HG03175 (cell line): ENCODE measurements at regions not wholly inside any gene's neighbourhood (a gene's known extent, or its start where the extent isn't known, plus 50 kb on each side); places are given as distances from the start of the nearest gene placed in this dataset.

Experiments
- ATAC-seq: cut with Tn5 transposase; IDR thresholded peaks from one replicate; pipeline ENCODE4 v1.9.1; 2021; ENCODE audit warnings: mild to moderate bottlenecking, moderate library complexity; ENCODE audit not compliant: unreplicated experiment

DNA sequence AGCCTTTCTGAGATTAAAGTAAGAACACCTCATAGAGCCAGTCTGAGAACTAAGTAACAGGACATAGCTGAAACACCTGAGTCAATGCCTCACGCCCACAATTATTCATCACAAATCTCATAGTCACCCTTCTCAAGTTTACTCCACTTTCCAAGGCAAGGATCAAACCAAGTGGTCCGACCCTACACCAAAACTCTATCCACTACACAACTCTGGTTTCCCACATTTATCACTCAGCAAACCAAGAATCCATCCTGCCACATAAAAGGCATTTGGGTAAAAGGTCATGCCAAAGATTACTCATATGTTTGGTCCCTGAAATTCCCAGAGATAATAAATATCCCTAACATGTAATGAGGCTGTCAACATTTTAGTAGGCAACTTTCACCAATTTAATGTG, 144.1 kb downstream of the RPAP3 start:
- ATAC-seq, result no peak

DNA sequence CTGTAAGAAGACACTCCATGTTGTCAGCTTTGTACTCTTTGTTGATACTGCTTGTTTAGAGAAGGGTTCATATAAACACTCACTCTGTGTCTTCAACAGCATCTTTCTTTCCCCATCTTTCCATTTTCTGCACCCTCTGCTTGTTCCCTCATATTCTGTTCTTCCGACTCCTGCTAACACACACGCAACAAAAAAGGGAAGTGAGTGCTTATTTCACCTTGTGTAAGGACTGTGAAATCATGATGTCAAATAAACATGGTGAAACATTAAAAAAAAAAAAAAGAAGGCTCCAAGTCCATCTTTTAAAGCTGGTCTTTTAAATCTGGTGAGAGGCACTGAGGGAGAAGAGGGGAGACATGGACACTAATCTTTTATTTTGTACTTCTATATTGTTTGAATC, 145.4 kb downstream of the RPAP3 start:
- no peak for ATAC-seq

DNA sequence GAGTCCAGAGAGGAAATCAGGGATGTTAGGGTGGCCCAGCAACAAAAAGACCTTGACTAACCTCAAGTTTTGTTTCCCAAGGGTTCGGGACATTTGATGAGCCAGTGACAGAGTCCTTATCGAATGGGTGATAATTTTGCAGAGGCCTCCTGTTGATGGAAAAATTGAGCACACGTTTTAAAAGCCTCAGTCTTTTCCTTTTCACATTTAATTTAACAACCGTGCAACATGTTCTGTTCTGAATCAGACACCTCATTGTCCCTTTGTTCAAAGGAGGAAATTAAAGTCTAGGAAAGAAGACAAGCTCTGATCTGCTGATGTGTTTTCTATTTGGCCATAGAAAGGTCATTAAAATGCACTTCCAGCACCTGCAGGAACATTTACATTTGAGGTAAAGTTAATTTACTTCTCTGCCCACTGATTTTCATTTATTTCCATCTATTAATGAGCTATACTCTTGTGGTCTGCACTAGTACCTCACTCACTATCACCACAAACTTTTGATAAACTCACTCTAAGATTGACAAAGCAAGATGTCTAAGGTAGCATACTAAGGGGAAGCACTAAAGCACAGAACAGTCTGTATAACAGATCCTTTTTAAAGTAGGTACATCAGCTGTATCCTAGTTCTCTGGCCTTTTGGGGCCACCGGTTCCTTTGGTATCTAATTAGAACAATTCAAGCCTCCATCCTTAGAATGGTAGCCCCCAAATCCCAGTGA, 147.0 kb downstream of the RPAP3 start:
- ATAC-seq, result no peak

DNA sequence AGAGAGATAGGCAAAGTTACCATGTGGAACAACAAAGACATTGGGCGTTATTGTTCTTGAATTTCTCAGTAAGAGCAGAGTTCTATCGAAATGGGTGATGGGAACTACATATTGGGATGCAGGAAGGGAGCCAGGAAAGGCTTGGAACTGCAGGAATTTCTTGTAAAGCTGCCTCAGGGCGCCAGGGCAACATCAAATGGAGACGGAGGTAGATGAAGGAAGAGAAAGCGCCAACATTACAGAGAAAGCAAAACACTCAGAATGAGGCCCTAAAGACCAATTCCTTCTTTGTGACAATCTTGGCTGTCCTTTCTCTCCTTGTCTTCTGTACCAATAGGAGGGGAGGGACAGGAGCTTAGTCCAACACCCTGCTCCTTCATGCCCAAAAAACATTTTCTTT, 148.4 kb downstream of the RPAP3 start:
- no peak for ATAC-seq

DNA sequence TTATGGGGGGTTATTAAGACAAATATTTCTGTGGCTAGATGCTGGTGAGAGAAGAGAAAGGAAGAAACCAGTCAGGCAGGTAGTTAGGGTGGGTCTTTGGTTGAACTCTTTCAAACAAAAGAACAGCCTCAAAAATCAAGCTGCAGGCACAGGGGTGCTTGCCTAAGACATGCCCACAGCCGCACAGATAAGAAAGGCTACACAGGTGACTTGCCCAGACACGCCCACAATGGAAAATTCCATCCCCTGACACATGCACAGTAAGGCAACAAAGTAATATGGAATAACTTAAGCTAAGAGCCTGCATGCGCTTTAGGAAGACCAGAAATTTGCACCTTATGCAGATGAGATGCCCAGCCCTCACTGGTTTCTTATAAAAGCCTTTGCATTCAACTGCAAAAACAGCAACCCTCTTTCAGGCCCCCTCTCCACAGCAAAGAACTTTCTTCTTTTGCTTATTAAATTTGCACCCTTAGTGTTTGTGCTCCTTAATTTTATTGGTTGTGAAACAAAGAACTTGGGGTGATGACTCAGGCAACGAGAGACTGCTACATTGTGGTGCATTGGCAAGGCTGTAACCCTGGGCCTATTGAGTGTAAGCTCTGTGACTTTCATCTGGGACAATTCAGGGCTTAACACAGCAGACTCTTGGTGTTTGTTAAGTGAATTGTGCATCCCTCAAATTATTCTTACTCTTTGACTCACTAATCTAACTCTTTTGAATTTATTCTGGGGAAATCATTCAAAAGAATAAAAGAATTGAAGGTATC, 149.4 kb downstream of the RPAP3 start:
- no peak for ATAC-seq

DNA sequence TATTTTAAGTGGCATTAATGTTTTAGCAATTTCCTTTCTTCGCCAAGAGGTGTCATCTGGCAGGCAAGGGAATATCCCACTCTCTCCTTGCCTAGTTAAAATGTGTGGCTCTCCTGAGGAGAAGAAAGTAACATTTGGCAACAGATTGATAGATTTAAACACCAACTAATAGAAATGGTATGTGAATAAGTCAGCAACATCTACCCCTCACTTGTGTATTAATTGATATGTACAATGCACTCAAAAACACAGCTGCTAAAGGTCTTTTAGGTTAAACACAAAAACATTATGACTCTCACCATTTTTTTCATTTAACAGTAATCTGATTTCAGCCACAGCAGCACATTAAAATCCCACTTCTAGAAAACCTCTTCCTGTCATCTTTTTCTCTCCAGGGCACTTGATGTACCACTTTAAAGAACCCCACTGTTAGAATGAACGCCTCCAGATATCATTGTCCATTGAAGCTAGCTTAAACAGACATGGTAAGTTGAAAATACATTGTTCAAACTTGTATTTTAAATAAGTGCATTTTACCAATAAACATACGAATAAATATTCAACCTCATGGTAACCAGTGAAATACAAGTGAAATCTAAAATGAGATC, 151.7 kb downstream of the RPAP3 start:
- ATAC-seq, result no peak

DNA sequence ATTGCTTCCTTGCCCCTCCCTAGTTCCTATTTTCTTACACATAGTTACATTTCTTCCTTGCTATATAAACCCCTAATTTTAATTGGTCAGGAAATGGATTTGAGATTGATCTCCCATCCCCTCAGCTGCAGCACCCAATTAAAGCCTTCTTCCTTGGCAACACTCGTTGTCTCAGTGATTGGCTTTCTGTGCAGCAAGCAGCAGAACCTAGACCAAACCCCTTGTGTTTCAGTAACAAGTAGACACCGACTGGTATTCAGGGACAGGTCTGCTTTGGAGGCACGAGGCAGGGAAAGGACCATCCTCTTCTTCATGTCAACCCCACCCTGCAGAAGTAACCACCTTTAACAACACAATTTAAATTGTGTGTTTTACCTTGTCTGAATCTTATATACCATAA, 152.6 kb downstream of the RPAP3 start:
- no peak for ATAC-seq

DNA sequence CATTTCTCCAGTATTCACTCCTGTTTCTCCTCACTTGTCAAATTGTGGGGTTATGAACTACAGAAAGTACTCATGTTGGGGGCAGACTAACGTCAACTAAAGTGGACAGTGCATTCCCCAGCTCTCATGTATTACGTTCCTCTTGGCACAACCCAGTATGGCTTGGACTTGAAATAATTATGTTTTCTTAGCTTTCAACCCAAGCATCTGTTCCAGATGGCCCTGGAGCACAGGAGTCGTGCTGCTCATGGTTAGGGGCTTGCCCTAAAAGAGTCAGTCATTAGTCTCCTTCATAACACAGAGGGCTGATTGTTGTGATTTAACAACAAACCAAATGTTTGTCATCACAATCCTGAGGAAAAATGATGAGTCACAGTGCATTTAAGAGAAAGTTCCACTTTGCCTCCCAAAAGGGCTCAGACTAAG, 154.4 kb downstream of the RPAP3 start:
- no peak for ATAC-seq

DNA sequence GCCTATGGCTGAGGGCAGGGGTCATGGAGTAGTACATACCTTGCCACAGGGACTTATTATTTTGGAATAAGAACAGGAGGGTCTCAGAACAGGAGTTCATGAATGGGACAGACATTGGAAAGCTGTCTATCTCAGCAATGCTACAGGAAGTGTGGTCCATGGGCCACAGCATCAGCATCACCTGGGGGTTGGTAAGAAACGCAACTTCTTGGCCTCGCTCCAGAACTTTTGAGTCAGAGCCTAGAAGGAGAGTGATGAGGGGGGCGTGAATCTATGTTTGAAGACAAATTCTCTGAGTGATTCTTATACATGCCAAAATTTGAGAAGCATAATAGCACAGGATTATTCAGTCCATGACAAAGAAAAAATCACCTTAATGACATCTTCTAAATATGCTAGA, 156.6 kb downstream of the RPAP3 start:
- no peak for ATAC-seq

DNA sequence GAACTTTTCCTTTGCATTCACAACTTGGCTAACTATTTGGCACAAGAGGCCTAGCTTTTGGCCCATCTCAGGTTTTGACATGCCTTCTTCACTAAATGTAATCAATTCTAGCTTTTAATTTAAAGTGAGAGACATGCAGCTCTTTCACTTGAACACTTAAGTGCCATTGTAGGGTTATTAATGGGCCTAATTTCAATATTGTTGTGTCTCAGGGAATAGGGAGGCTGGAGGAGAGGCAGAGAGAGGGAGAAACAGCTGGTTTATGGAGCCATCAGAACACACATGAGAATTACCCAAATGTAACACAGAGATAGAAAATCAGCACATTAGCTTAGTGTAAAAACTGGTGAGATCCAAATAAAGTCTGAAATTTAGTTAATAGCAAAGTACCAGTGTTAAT, 157.4 kb downstream of the RPAP3 start:
- ATAC-seq, result no peak

DNA sequence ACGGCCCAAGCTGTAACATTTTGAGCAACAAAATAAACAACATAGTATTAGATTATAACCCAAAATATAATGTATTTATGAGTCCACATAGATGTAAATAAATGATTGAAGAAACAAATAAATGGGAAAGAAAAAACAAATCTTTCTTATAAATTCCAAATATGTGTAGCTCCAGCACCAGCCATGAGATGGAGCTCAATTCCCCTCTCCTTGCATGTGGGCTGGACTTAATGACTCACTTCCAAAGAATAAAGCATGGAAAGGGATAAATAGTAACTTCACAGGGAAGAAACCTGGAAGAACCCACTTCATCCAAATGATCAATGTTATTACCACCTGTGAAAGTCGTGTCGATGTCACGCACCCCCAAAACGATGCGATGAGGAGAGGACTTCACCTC, 158.8 kb downstream of the RPAP3 start:
- ATAC-seq, result no peak

DNA sequence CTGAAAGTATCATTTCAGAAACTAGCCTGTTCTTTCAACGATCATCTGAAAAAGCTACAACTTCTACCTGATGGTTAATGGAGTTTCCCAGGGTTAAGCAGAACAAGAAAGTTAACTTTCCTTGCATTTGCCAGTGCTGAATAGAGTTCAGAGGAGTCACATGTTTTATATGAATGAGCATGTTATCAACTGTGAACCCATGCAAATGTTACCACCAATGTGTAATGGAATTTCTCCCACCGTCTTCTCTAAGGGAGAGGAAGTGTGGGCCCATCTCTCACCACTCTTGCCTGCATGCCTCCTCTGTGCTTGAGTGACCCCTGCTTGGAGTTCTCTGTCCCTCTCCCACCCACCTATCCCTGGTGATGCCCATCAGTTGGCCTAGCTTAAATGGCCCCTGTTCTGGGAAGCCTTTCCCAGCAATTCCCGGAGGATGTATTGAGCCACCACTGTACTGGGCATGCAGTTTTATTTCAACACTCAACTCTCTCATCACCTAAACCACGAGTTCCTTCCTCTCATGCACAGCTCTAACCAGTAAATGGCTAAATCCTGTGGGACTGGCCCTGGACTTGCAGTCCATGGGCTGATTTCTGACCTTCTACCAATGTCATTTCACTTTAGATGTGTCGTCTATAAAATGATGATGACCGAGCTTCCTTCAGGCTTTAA, 159.8 kb downstream of the RPAP3 start:
- ATAC-seq, result no peak

DNA sequence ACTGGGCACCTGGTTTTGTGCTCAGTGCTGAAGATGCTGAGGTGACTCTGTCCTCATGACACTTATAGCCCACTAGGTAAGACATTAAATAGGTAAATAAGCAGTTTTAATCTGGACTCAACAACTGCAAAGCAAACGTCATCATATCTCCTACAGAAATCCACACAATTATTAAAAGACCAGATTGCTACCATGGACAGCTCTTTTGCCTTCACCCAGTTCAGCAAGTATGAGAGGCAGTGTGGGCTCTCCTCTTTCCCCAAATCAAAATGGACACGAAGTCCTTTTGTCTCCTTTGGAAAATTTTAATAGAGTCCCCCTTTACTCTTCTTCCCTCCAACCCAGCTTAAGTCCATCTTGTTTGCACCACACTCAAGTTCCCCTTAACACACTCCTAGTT, 171.1 kb downstream of the RPAP3 start:
- ATAC-seq, result no peak

DNA sequence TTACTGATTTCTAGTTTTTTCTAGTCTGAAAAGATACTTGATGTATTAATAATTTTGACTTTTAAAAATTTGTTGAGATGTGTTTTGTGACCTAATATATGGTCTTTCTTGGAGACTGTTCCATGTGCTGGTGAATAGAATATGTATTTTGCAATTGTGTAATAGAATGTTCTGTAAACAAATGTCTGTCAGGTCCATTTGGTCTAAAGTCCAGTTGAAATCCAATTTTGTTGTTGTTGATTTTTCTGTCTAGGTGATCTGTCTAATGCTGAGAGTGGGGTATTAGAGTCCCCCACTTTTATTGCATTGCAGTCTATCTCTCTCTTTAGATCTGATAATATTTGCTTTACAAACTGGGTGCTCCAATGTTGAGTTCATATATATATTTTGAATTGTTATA, 175.8 kb downstream of the RPAP3 start:
- ATAC-seq, result no peak

DNA sequence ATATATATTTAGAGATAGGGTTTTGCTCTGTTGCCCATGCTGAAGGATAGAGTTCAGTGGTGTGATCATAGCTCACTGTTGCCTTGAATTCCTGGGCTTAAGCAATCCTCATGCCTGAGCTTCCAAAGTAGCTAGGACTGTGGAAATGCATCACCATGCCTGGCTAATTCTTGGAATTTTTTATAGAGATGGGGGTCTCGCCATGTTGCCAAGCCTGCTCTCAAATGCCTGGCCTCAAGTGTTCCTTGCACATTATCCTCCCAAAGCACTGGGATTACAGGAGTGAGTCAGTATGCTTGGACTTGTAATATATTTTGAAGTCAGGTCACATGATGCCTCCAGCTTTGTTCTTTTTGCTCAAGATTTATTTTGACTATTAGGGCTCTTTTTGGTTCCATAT, 178.0 kb downstream of the RPAP3 start:
- no peak for ATAC-seq

DNA sequence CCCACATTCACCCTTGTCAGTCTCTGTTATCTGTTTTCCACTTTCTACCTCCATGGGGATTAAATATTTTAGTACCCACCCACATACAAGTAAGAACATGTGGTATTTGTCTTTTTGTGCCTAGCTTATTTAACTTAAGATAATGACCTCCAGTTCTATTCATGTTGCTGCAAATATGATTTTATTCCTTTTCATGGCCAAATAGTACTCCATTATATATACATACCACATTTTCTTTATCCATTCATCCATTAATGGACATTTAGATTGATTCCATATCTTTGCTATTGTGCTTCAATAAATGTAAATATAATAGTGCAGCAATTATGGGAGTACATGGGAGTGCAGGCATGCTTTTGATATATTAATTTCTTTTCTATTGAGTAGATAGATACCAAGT, 185.8 kb downstream of the RPAP3 start:
- no peak for ATAC-seq

DNA sequence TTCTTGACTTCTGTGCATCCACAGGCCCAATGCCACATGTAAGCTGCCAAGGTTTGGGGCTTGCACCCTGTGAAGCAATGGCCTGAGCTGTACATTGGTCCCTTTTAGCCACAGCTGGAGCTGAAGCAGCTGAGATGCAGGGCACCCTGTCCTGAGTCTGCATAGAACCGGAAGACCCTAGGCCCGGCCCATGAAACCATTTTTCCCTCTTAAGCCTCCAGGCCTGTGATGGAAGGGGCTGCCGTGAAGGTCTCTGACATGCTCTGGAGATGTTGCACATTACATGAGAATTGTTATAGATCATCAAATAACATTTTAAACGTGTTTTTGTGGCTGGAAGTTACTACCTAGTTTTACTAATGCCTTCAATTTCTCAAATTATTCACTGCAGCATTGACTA, 188.7 kb downstream of the RPAP3 start:
- ATAC-seq, result no peak

DNA sequence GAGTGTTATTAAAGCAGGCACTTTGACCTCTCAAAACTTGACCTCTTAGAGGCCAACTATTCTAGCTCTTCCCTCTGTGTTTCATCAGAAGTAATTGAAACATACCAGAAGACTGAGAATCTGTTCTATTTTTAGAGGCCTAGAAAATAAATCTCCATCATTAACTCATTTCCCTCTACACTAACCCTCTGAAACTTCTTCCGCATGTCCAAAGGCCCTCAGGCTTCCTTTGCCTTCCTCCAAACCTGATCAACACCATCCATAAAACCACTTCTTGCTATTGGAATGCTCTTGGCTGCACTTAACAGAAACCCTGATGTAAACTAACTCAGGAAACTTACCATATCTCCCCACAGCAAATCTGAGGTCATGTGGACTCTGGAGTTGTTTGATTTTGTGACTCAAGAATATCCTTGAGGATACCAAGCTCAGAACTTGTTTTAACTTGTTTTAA, 196.4 kb downstream of the RPAP3 start:
- ATAC-seq, result no peak

DNA sequence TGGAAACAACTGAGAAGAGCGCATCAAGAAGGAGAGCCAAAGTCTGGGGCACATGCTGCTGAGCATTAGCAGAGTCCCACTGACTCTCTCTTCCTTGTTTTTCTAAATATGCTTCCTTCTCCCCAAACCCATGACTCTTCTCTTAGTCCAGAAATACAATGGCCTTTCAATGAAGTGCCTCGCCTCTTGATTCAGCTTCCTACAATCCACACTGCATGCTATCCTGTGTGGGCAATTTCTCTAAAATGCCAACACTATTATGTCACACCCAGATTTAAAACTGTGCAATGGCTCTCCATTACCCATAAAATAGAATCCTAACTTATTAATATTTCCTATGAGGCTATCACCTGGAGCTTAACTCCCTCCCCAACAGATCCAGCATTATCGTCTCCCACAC, 198.6 kb downstream of the RPAP3 start:
- no peak for ATAC-seq

DNA sequence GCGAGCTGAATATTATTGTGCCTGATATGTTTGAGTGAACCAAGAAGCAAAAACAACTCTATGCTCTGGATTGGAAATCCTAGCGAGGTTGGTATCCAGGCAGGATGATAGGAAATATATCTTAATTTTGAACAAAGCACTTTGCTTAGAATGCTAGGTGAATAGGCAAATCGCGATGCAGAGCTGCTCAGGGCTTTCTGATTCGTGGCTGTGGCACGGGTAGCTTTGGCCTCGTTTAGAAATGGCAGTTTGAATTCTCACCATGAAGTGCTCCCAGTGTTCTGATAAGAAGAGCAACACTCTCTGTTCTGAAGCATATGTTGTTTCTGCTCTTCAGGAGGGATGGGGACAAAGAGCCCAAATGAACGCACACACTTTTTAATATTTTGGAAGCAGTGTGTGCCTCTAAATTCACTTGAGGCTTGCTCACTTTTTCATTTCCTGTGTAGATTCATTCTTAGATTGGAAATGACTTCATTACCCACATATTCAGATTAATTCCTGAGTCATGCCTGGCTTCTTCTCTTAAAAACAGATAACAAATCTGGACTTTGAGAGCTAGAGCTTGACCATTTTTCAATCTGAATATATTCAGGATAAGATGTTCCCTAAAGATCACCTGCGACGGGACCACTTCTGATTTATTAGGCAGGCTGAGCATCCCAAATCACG, 200.9 kb downstream of the RPAP3 start:
- no peak for ATAC-seq

DNA sequence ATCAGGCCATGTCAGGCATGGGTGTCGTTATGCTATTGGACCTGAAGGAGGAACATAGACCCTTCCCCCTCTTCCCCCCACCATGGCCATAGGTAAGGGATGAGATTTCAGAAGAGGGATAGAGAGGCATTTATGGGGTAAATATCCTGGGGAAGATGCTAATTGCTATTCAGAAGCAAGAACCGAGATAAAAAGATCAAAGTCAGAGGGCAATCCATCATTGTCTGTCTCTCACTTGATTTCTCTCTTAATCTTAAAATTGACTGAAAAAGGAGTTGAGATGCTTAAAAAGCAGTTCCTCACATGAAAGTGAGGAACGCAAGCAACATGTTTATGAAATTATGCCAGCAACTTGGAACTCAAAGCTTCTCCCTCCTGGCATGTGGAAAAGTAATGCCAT, 212.0 kb downstream of the RPAP3 start:
- no peak for ATAC-seq
